HepG2 (cell line): ENCODE measurements at regions not wholly inside any gene's neighbourhood (a gene's known extent, or its start where the extent isn't known, plus 50 kb on each side); places are given as distances from the start of the nearest gene placed in this dataset.
A peak's percentile ranks its signal among the peaks of the same experiment; 100 is the strongest.

Experiments used
- ATAC-seq: fragments of 200-7000 bp; cut with Tn5 transposase; 3 replicates; pipeline ENCODE4 v1.9.1; 2020; ENCODE audit warnings: mild to moderate bottlenecking, moderate library complexity
- BruUV-seq: library from RNA; stranded (reverse); fragments of 400-500 nt; replicated peaks from 2 replicates; lab custom pipeline; 2021; lab: Mats Ljungman, UMichigan
- CTCF ChIA-PET: fragments of 300-600 bp; formaldehyde crosslinking; extraction: SDS; loops from one replicate; lab custom pipeline; 2021; ENCODE audit warnings: low total read pairs, inconsistent platforms, low intra/inter-chr PET ratio; lab: Yijun Ruan, JAX
- POLR2A ChIA-PET: fragments of 350-600 bp; sonication (Branson Sonifier 250); formaldehyde crosslinking; loops from one replicate; lab custom pipeline; 2020; ENCODE audit warnings: antibody characterized with exemption, inconsistent platforms; lab: Yijun Ruan, JAX
- DNase-seq: peaks from one replicate; pipeline ENCODE4 v3.0.0-alpha.2; 2015; ENCODE audit warnings: low spot score
- FAIRE-seq: peaks from 3 replicates; lab custom pipeline; 2011; peaks lifted over from hg19 to GRCh38; lab: Jason Lieb, UNC
- H2AFZ ChIP-seq: one replicate; pipeline ENCODE4 v1.6.1; 2011; ENCODE audit warnings: low read length, inconsistent platforms
- H3K27ac ChIP-seq: fragments of 300-600 bp; 3 replicates; pipeline ENCODE4 v1.8.0; 2011; ENCODE audit warnings: mixed run types, mild to moderate bottlenecking, mixed read lengths, low read length, inconsistent platforms; ENCODE audit not compliant: insufficient read depth; ENCODE audit errors: extremely low read length
- H3K27me3 ChIP-seq, 2 experiments: fragments of 200-600 bp in 1 of 2; 2 replicates in 1 of 2; 3 replicates in 1 of 2; pipeline versions ENCODE4 v1.6.0 to v1.8.0; 2011; ENCODE audit warnings: low read length in 2 of 2, mild to moderate bottlenecking in 2 of 2, moderate library complexity in 2 of 2, inconsistent platforms in 1 of 2; ENCODE audit not compliant: insufficient read depth in 2 of 2, control insufficient read depth in 1 of 2
- H3K36me3 ChIP-seq, 2 experiments: fragments of 200-600 bp in 1 of 2; replicated peaks in 1 of 2; 2 replicates in 1 of 2; 3 replicates in 1 of 2; pipeline versions ENCODE4 v1.5.1 to v1.8.0; 2011; ENCODE audit warnings: low read length in 2 of 2, inconsistent platforms in 1 of 2; ENCODE audit not compliant: insufficient read depth in 2 of 2, control insufficient read depth in 1 of 2
- H3K4me1 ChIP-seq: 2 replicates; pipeline ENCODE4 v1.5.1; 2012; ENCODE audit warnings: low read length, inconsistent platforms; ENCODE audit not compliant: insufficient read depth
- H3K4me2 ChIP-seq: 2 replicates; pipeline ENCODE4 v1.6.0; 2011; ENCODE audit warnings: low read depth, low read length, inconsistent platforms
- H3K4me3 ChIP-seq, 3 experiments: fragments of 200-600 bp in 1 of 3; sonication (generic), shearing (Covaris generic) in 1 of 3; replicated peaks in 1 of 3; 2 replicates each; pipeline ENCODE4 v1.5.1; 2011 to 2016; ENCODE audit warnings: low read length in 3 of 3, inconsistent platforms in 2 of 3, low read depth in 2 of 3, mild to moderate bottlenecking in 2 of 3, control low read depth in 1 of 3, mixed read lengths in 1 of 3; ENCODE audit not compliant: insufficient read depth in 1 of 3
- H3K79me2 ChIP-seq: one replicate; pipeline ENCODE4 v1.6.1; 2011; ENCODE audit warnings: low read length, inconsistent platforms; ENCODE audit not compliant: insufficient read depth
- H3K9ac ChIP-seq: 2 replicates; pipeline ENCODE4 v1.6.0; 2011; ENCODE audit warnings: mild to moderate bottlenecking, low read depth, low read length, inconsistent platforms; ENCODE audit not compliant: insufficient read depth
- H3K9me3 ChIP-seq: 2 replicates; pipeline ENCODE4 v1.5.1; 2012; ENCODE audit warnings: mild to moderate bottlenecking, low read length
- H4K20me1 ChIP-seq: 2 replicates; pipeline ENCODE4 v1.6.0; 2011; ENCODE audit warnings: inconsistent platforms, mild to moderate bottlenecking, low read length, moderate library complexity; ENCODE audit not compliant: insufficient read depth
- MNT ChIP-seq: fragments of 450-650 bp; IDR thresholded peaks from 2 replicates; pipeline ENCODE4 v1.6.1; 2016
- XRCC5 ChIP-seq: fragments of 200-400 bp; formaldehyde crosslinking; optimal IDR thresholded peaks from 2 replicates; pipeline ENCODE3; 2017; ENCODE audit warnings: mild to moderate bottlenecking, low read length
- ZNF558 ChIP-seq: sonication (generic); formaldehyde crosslinking; IDR thresholded peaks from 2 replicates; pipeline ENCODE4 v1.9.0; 2022; ENCODE audit warnings: mild to moderate bottlenecking, missing genetic modification reagents, borderline replicate concordance
- ZZZ3 ChIP-seq: sonication (generic); formaldehyde crosslinking; IDR thresholded peaks from 2 replicates; pipeline ENCODE4 v1.4.0; 2020; ENCODE audit warnings: missing genetic modification reagents, mild to moderate bottlenecking, borderline replicate concordance
- whole genome bisulfite sequencing: methylation state at CpG from one replicate; pipeline ENCODE4 v1.1.6; 2017; ENCODE audit warnings: low lambda C conversion rate; 5-methylcytosine and 5-hydroxymethylcytosine counted together
- in situ Hi-C: cut with HindIII; loops from 2 replicates; pipeline ENCODE4 v1.10.0; 2017; ENCODE audit warnings: low pct_unique_long_range_greater_than_20kb; ENCODE audit not compliant: extremely low pct_ligation_motif_present
- intact Hi-C: fragments of 100-400 bp; cut with micrococcal nuclease; formaldehyde crosslinking; loops from one replicate; pipeline ENCODE4 v1.10.0; 2022; ENCODE audit not compliant: unreplicated experiment

- CTCF ChIA-PET, result no interaction called here
- 0% methylated on average over 5 of the region's 6 CpGs for WGBS
- POLR2A ChIA-PET, result no interaction called here
- H4K20me1 ChIP-seq, result no peaks in the 10 kb centered on the region
- H3K36me3 ChIP-seq, result no peaks in the 10 kb centered on the region
- H3K27ac ChIP-seq, result no peak overlapping the region
- no peak overlapping the region for H2AFZ ChIP-seq
- TF ChIP-seq ZZZ3 (CRISPR knock-in tag) (no peak), XRCC5 (no peak)
- no peaks in the 10 kb centered on the region for H3K9me3 ChIP-seq
- H3K79me2 ChIP-seq, result no peaks in the 10 kb centered on the region
- H3K9ac ChIP-seq, result no peak overlapping the region
- BruUV-seq, result no TSS peak
- ATAC-seq, result no peak
- no peaks in the 10 kb centered on the region for H3K4me1 ChIP-seq
- no peak overlapping the region for H3K4me3 ChIP-seq
- intact Hi-C loops, result no loop called here
- H3K27me3 ChIP-seq, result peaks cover 0 to 20% of the 10 kb centered on the region in 2 experiments; a peak in 2 of 5 replicates
- in situ Hi-C loops, result no loop called here
- FAIRE-seq, result no peak
- no peak for DNase-seq
- no peak overlapping the region for H3K4me2 ChIP-seq
These were observed 162.1 kb downstream of the RAB11FIP2 start for GRCh38 chr10:117884592-117884991.

GRCh38 chr10:117885206-117885829, 161.4 kb downstream of the RAB11FIP2 start:
- DNase-seq (no peak), FAIRE-seq (no peak), ATAC-seq (no peak)
- H3K36me3 ChIP-seq, result no peaks in the 10 kb centered on the region
- H3K27me3 ChIP-seq, result peaks cover 0 to 20% of the 10 kb centered on the region in 2 experiments; a peak in 2 of 5 replicates
- H3K9me3 ChIP-seq, result no peaks in the 10 kb centered on the region
- ChIA-PET CTCF (no interaction called here), POLR2A (no interaction called here)
- no peak overlapping the region for H3K4me3 ChIP-seq
- no peak overlapping the region for H3K27ac ChIP-seq
- H3K79me2 ChIP-seq, result no peaks in the 10 kb centered on the region
- no peaks in the 10 kb centered on the region for H3K4me1 ChIP-seq
- H2AFZ ChIP-seq, result no peak overlapping the region
- 1% methylated on average over 14 of the region's 14 CpGs for whole genome bisulfite sequencing
- no peak overlapping the region for H3K9ac ChIP-seq
- no peak overlapping the region for H3K4me2 ChIP-seq
- in situ Hi-C loops (no loop called here), intact Hi-C loops (no loop called here)
- TF ChIP-seq ZNF558 (CRISPR knock-in tag) (no peak), MNT (peak; percentile 69)
- H4K20me1 ChIP-seq, result no peaks in the 10 kb centered on the region
- no TSS peak for BruUV-seq
